ENCODE measurements at regions not wholly inside any gene's neighbourhood (a gene's known extent, or its start where the extent isn't known, plus 50 kb on each side); places are given as distances from the start of the nearest gene placed in this dataset.

- TF ChIP-seq RARB (CRISPR knock-in tag; IDR thresholded peaks at IDR 0.05), result no peak
- no peak for TF ChIP-seq CREB5 (CRISPR knock-in tag; IDR thresholded peaks at IDR 0.05; ENCODE audit: low read depth)
- no peak for TF ChIP-seq ZFP3 (CRISPR knock-in tag; IDR thresholded peaks at IDR 0.05)
- TF ChIP-seq PATZ1 (CRISPR knock-in tag; IDR thresholded peaks at IDR 0.05; ENCODE audit: borderline replicate concordance), result no peak
- TF ChIP-seq CSDC2 (CRISPR knock-in tag; IDR thresholded peaks at IDR 0.05), result no peak
- no peak for TF ChIP-seq BACH2 (CRISPR knock-in tag; IDR thresholded peaks at IDR 0.05; ENCODE audit: borderline replicate concordance)
- no peak for TF ChIP-seq ESRRG (CRISPR knock-in tag; IDR thresholded peaks at IDR 0.05)
- no peak for TF ChIP-seq ZFP30 (CRISPR knock-in tag; IDR thresholded peaks at IDR 0.05)
- no peak for TF ChIP-seq ISL1 (CRISPR knock-in tag; IDR thresholded peaks at IDR 0.05)
- no peak for TF ChIP-seq ZC3H10 (CRISPR knock-in tag; IDR thresholded peaks at IDR 0.05)
- no peak for TF ChIP-seq OSR1 (CRISPR knock-in tag; IDR thresholded peaks at IDR 0.05)
- TF ChIP-seq ZNF8 (CRISPR knock-in tag; IDR thresholded peaks at IDR 0.05), result no peak
- TF ChIP-seq POU6F1 (CRISPR knock-in tag; IDR thresholded peaks at IDR 0.05; ENCODE audit: borderline replicate concordance, low read depth), result no peak
- no peak for TF ChIP-seq ZNF70 (CRISPR knock-in tag; IDR thresholded peaks at IDR 0.05)
Measured at GRCh38 chr10:58016614-58017013, 251.1 kb downstream of the IPMK start.
